OCI-LY1 (cell line): ENCODE measurements at regions not wholly inside any gene's neighbourhood (a gene's known extent, or its start where the extent isn't known, plus 50 kb on each side); places are given as distances from the start of the nearest gene placed in this dataset.

Experiments
- H2AFZ ChIP-seq: fragments of 200-600 bp; sonication (generic), shearing (Covaris generic); 2 replicates; pipeline ENCODE4 v1.6.0; 2014; ENCODE audit warnings: antibody characterized with exemption, mild to moderate bottlenecking, low read length
- H3F3A ChIP-seq: fragments of 200-600 bp; sonication (generic), shearing (Covaris generic); 2 replicates; pipeline ENCODE4 v1.6.0; 2014; ENCODE audit warnings: mild to moderate bottlenecking, antibody characterized with exemption, low read length, moderate library complexity; ENCODE audit not compliant: insufficient read depth
- H3K27ac ChIP-seq: fragments of 200-600 bp; sonication (generic); 2 replicates; pipeline ENCODE4 v1.5.1; 2014; ENCODE audit warnings: low read length, mixed run types, mild to moderate bottlenecking, low read depth; ENCODE audit not compliant: poor library complexity, severe bottlenecking
- H3K27me3 ChIP-seq: fragments of 200-600 bp; sonication (generic); 2 replicates; pipeline ENCODE4 v1.6.0; 2014; ENCODE audit warnings: antibody characterized with exemption, mild to moderate bottlenecking, low read length, moderate library complexity; ENCODE audit not compliant: insufficient read depth
- H3K36me3 ChIP-seq: fragments of 200-600 bp; sonication (generic); 2 replicates; pipeline ENCODE4 v1.6.1; 2014; ENCODE audit warnings: mild to moderate bottlenecking, antibody characterized with exemption, low read length, moderate library complexity, mixed read lengths; ENCODE audit not compliant: insufficient read depth
- H3K4me1 ChIP-seq: fragments of 200-600 bp; sonication (generic); 2 replicates; pipeline ENCODE4 v1.5.1; 2014; ENCODE audit warnings: mild to moderate bottlenecking, low read length, moderate library complexity; ENCODE audit not compliant: insufficient read depth, severe bottlenecking
- H3K4me2 ChIP-seq: fragments of 200-600 bp; sonication (generic), shearing (Covaris generic); 2 replicates; pipeline ENCODE4 v1.6.1; 2014; ENCODE audit warnings: low read length
- H3K4me3 ChIP-seq: fragments of 200-600 bp; sonication (generic); 2 replicates; pipeline ENCODE4 v1.5.1; 2014; ENCODE audit warnings: low read length, low read depth, mild to moderate bottlenecking, mixed read lengths; ENCODE audit not compliant: poor library complexity, severe bottlenecking
- H3K79me2 ChIP-seq: fragments of 200-600 bp; shearing (Covaris generic); 2 replicates; pipeline ENCODE4 v1.6.1; 2016; ENCODE audit warnings: mixed run types, low read length, mixed read lengths; ENCODE audit not compliant: insufficient read depth
- H3K9ac ChIP-seq: fragments of 200-600 bp; sonication (generic), shearing (Covaris generic); 2 replicates; pipeline ENCODE4 v1.6.1; 2014; ENCODE audit warnings: mild to moderate bottlenecking, low read length, mixed read lengths
- H3K9me2 ChIP-seq: fragments of 200-600 bp; sonication (generic), shearing (Covaris generic); 2 replicates; pipeline ENCODE4 v1.6.1; 2014; ENCODE audit warnings: low read depth, mild to moderate bottlenecking, low read length, mixed read lengths
- H3K9me3 ChIP-seq: fragments of 200-600 bp; shearing (Covaris generic); 2 replicates; pipeline ENCODE4 v1.6.1; 2014; ENCODE audit warnings: low read length, mixed read lengths
- H4K20me1 ChIP-seq: fragments of 200-600 bp; sonication (generic), shearing (Covaris generic); 2 replicates; pipeline ENCODE4 v1.6.0; 2016; ENCODE audit warnings: mild to moderate bottlenecking, low read length; ENCODE audit not compliant: insufficient read depth
- EZH2 ChIP-seq: fragments of 200-600 bp; sonication (generic), shearing (Covaris generic); IDR thresholded peaks from 2 replicates; pipeline ENCODE4 v1.8.0; 2017; ENCODE audit warnings: borderline replicate concordance, mixed run types, mild to moderate bottlenecking, antibody characterized with exemption, low read length, moderate library complexity, mixed read lengths
- TF ChIP-seq, protein P1 (sequence below): fragments of 200-600 bp; sonication (generic), shearing (Covaris generic); IDR thresholded peaks from 2 replicates; pipeline ENCODE4 v1.5.1; 2017; ENCODE audit warnings: mild to moderate bottlenecking, antibody characterized with exemption, low read length, moderate library complexity, mixed read lengths

DNA sequence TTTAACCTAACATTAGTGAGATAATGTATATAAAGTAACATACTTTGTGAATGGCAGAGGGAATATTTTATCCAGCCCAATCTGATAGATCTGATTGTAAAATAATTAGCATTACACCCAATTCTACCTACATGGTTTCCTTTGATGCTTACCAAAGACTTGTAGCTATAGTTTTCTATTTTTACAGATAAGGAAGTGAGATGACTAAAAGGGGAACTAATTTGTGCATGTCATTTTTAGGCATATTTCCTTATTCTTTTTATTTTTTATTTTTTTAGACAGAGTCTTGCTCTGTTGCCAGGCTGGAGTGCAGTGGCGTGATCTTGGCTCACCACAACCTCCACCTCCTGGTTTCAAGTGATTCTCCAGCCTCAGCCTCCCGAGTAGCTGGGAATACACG lies 793.7 kb upstream of the LRRC4C start:
- TF ChIP-seq EZH2 = no peak
- TF ChIP-seq, protein P1, sequence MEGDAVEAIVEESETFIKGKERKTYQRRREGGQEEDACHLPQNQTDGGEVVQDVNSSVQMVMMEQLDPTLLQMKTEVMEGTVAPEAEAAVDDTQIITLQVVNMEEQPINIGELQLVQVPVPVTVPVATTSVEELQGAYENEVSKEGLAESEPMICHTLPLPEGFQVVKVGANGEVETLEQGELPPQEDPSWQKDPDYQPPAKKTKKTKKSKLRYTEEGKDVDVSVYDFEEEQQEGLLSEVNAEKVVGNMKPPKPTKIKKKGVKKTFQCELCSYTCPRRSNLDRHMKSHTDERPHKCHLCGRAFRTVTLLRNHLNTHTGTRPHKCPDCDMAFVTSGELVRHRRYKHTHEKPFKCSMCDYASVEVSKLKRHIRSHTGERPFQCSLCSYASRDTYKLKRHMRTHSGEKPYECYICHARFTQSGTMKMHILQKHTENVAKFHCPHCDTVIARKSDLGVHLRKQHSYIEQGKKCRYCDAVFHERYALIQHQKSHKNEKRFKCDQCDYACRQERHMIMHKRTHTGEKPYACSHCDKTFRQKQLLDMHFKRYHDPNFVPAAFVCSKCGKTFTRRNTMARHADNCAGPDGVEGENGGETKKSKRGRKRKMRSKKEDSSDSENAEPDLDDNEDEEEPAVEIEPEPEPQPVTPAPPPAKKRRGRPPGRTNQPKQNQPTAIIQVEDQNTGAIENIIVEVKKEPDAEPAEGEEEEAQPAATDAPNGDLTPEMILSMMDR = no peak
- no peaks in the 10 kb centered on the region for H3K9me2 ChIP-seq
- H3K27me3 ChIP-seq = no peaks in the 10 kb centered on the region
- no peak overlapping the region for H3K9ac ChIP-seq
- H4K20me1 ChIP-seq = no peaks in the 10 kb centered on the region
- no peak overlapping the region for H3K4me3 ChIP-seq
- no peaks in the 10 kb centered on the region for H3K36me3 ChIP-seq
- H3K79me2 ChIP-seq = no peaks in the 10 kb centered on the region
- H3F3A ChIP-seq = no peaks in the 10 kb centered on the region
- H3K27ac ChIP-seq = no peak overlapping the region
- no peak overlapping the region for H2AFZ ChIP-seq
- H3K4me1 ChIP-seq = no peaks in the 10 kb centered on the region
- H3K9me3 ChIP-seq = no peaks in the 10 kb centered on the region
- no peak overlapping the region for H3K4me2 ChIP-seq

DNA sequence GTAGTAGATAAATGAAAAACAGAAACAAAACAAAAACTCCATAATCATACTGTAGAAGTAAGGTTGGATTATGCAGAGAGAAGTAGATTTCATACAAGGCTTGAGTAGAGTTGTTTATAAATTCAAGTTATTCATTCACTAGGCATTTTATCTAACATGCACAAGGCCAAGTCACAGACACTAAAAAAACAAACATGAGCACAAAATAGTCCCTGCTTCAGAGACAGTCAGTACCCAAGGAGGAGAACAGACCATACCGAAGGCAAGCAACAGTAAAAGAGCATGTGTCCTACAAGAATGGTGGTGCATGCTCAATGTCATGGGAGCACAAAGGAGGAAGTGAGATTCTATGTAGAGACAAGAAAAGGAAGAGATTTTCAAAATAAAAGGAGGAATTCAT lies 796.5 kb upstream of the LRRC4C start:
- no peak for TF ChIP-seq EZH2
- TF ChIP-seq, protein P1 = no peak
- H3K4me2 ChIP-seq = no peak overlapping the region

DNA sequence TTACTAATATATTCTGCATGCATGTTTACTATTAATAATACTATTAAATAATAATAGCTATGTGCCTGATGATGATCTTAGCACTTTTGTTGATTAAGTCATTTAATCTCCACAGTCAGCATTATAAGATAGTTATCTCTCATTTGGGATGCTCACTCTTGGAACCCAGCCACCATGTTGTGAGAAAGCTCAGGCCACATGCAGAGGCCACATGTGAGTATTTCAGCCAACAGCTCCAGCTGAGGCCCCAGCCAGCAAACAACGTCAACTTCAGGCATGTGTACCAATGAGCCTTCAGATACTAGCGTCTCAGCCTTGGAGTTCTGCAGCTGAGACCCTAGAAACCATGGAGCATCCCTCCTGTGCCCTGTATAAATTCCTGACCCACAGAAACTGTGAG lies 798.1 kb upstream of the LRRC4C start:
- Histone ChIP-seq H3K79me2 (no peaks in the 10 kb centered on the region), H3K4me3 (no peak overlapping the region), H3K27ac (no peak overlapping the region), H4K20me1 (no peaks in the 10 kb centered on the region), H3K4me2 (no peak overlapping the region), H3K9me3 (no peaks in the 10 kb centered on the region), H2AFZ (no peak overlapping the region), H3K9ac (no peak overlapping the region), H3K9me2 (no peaks in the 10 kb centered on the region), H3K4me1 (no peaks in the 10 kb centered on the region), H3F3A (no peaks in the 10 kb centered on the region), H3K27me3 (no peaks in the 10 kb centered on the region), H3K36me3 (no peaks in the 10 kb centered on the region)
- TF ChIP-seq, protein P1 = no peak
- TF ChIP-seq EZH2 = no peak

More for the DNA sequence above, 796.5 kb upstream of the LRRC4C start:
- H3K4me1 ChIP-seq = no peaks in the 10 kb centered on the region
- no peak overlapping the region for H3K27ac ChIP-seq
- H2AFZ ChIP-seq = no peak overlapping the region
- no peaks in the 10 kb centered on the region for H4K20me1 ChIP-seq
- H3K9ac ChIP-seq = no peak overlapping the region
- no peaks in the 10 kb centered on the region for H3F3A ChIP-seq
- no peaks in the 10 kb centered on the region for H3K27me3 ChIP-seq
- H3K9me3 ChIP-seq = no peaks in the 10 kb centered on the region
- H3K4me3 ChIP-seq = no peak overlapping the region
- no peaks in the 10 kb centered on the region for H3K79me2 ChIP-seq
- H3K36me3 ChIP-seq = no peaks in the 10 kb centered on the region
- H3K9me2 ChIP-seq = no peaks in the 10 kb centered on the region
